GM21717 (cell line): ENCODE measurements at regions not wholly inside any gene's neighbourhood (a gene's known extent, or its start where the extent isn't known, plus 50 kb on each side); places are given as distances from the start of the nearest gene placed in this dataset.

ENCODE experiments used
- ATAC-seq: cut with Tn5 transposase; IDR thresholded peaks from one replicate; pipeline ENCODE4 v1.9.1; 2021; ENCODE audit warnings: mild to moderate bottlenecking, moderate library complexity; ENCODE audit not compliant: unreplicated experiment

- no peak for ATAC-seq
Measured at GRCh38 chr9:82532504-82533180, 530.3 kb downstream of the RASEF start.

DNA sequence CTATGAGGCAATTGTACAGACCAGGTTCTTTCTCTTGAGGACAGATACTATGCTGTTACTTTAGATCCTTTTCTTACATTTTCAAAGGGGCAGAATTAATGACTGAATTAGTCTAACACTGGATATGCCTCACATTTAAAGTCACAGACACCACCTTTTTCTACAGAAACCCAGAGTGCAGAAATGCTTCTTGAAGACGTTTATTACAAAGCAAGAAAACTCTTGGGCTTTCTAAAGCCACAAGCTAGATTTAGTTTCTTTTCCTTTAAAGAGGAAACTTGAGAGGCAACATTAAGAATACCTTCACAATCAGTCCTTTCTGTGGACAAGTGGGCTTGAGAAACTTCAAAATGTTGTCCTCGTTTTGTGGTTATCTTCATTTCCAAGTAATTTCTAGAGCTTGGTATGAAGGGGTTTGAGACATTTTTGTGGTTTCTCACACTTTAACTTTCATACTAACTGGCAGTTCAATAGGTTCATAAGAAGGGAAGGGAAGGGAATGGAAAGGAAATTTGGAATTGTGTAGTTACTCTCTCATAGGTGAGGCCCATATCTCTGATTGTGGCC, 527.4 kb downstream of the RASEF start:
- no peak for ATAC-seq

DNA sequence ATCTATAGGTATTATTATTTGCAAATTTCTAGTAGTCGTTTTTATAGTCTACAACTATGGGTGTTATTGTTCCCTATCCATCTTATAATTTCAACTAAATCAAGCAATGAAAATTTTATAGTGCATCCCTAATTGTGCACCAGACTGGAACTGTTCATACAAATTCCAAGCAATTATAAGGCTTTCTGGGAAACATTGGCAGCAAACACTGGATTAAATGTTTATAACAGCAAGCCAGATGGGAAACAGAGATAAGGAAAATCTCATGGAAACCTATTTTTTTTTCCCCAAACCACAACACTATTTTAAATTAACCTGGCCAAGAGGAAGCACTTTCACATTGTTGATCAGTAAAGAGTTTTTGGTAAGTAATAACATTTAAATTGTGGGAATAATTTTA, 524.3 kb downstream of the RASEF start:
- ATAC-seq: no peak

DNA sequence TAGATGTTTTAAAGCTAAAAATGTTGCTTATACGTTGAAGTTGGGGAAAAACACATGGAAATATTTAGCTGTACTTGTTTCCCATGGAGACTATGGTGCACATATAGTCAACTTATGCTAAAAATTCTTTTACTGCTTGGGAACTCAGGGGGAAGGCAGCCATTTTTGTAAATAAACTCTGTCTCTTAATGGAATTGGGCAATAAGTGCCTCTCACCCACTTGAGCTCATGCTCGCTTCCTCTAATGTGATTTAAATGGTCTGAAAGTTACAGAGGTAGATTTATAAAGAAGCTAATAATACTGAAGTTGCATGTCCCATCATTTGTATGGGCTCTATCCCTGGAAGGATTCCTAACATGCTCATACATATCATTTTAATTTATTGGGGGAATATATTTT, 523.8 kb downstream of the RASEF start:
- no peak for ATAC-seq

- no peak for ATAC-seq
Measured at GRCh38 chr9:82539856-82540579, 522.9 kb downstream of the RASEF start.

DNA sequence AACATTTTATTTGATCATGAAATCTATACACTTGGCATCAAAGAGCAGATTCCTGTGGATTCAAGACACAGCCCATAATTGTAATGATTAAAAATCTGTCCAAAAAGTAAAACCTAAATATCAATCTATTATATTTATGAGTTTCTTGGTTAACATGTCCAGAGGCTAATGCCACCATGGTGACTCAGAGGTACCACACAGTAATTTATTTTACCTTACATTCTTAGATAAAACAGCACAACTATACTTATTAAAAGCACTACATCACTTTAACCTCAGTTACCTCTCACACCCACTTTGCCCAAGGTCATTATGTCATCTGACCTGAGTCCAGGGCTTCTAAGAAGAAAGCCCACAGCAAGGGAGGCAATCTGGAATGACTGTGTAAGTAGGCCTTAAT, 519.2 kb downstream of the RASEF start:
- ATAC-seq: no peak

DNA sequence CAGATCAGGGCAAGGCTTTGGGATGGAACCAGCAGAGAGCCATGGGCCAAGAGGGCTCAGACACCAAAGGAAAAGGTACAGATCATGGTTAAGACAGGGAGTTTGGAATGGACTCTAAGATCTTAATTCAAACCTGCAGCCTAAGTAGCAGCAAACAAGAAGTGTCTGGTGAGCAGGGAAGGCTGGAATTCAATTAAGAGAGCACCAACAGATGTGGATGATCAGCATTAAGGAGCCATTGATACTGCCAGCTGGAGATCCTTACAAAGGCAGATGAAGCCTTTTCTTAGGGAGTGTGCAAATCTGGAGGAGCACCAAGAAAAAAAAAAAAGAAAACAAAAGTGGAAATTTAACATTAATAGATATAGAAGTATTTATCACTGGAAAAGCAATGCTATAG, 516.8 kb downstream of the RASEF start:
- ATAC-seq: no peak

DNA sequence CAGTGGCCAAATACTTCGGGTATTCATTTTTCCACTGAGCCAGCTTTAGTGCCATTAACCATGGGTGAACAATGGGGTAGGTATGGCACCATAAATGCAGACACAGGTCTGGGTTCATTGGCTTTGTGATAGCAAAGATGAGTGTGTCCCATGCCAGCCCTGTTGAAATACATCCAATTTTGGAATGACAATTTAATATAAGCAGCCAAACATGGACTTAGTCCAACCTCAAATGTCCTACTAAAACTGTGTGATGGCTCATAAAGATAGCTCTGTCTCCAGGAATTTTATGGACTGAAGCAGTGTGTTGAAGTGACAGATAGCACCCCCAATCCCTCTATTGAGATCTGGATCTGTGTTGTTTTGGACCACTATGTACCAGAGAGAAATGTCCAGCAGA, 514.9 kb downstream of the RASEF start:
- no peak for ATAC-seq

DNA sequence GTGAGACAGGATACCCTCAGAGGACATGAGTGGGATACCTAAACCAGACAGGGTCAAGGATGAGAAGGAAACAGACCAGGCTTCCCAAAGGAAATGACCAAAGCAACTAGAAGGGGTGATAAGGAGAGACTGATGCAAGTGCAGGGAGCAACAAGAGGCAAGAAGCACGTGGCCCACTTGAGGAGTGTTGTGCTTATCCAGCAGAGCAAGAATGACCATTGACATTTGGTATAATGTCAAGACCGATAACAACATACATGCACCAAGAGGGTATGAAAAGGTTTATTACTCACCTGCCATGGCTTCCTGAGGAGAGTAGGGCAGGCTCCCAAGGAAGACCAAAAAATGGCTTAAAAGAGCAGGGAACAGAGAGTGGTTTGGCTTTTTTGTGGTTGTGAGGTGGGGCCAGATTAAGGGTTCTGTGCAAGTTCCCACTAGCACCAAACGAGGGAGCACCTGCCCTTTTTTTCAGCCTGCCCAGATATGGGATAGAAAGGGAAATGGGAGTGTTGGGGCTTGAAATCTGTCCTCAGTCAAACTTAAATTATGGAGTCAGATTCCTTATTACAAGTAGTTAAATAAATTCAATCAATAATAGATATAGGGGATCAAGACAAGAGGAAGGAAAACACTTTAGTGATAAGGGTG, 513.6 kb downstream of the RASEF start:
- no peak for ATAC-seq

DNA sequence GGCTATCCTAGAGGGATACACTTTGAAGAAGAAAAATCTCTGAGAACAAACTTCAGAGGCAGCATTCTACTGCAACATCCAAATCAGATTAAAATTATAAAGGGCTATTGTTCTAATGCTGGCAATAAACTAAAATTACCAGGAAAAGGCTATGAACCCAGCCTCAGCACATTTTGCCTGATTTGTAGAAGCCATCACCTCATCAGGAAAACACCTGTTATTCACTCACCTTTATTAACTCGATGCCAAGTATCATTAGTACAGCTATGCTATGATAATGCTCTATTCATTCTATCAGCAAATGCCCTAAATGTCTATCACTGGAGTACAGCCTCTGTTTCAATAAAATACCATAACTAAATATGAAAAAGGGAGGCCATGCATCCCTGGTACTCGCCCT, 510.2 kb downstream of the RASEF start:
- no peak for ATAC-seq

DNA sequence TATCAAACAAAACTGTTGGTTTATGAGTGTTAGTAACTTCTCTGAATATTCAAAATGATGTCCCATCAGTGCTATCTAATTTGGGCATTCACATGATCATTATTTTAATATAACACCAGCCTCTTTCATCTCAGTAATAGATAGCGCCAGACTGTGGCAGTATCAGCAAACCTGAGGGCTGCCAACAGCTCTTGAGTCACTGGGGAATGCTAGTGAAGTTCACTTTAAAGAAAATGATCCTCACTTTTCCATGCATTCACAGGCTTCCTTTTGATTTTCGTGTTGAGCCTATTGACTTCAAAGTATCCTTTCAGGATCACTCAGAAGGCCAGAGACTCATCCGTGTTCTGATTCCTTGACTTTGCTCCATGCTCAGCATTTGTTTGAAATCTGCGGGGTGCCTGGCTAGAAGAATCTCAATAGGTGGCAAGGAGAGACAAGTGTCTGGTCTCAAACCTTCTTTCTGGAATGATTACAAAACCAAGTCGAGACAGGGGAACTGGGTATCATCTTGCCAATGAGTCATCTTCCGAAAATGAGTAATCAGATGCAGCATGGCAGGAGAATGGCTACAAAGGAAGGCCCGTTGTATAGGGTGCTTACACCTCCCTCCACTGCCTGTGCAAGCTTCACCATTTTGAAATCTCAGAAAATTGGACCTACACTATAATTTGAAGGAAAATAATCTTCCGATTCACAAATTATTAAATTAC, 509.1 kb downstream of the RASEF start:
- no peak for ATAC-seq

DNA sequence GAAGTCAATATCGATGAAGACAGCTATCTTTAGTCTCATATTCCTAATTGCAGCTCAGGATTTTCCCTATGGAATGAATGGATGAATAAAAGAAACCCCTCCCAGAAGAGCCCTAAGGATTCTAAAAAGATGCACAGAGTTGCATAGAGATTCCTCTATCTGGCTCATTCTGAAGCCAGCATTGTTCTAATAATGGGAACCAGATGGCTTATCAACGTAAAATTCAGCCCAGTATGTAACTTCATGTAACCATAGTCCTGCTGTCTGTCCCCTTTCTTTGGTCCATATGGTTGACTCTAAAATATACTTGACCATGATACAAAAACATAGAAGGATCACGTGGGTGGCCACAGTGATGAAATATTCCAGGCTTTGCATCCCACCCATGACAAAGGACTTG, 508.6 kb downstream of the RASEF start:
- no peak for ATAC-seq

GRCh38 chr9:82555031-82555430, 507.9 kb downstream of the RASEF start:
- no peak for ATAC-seq

DNA sequence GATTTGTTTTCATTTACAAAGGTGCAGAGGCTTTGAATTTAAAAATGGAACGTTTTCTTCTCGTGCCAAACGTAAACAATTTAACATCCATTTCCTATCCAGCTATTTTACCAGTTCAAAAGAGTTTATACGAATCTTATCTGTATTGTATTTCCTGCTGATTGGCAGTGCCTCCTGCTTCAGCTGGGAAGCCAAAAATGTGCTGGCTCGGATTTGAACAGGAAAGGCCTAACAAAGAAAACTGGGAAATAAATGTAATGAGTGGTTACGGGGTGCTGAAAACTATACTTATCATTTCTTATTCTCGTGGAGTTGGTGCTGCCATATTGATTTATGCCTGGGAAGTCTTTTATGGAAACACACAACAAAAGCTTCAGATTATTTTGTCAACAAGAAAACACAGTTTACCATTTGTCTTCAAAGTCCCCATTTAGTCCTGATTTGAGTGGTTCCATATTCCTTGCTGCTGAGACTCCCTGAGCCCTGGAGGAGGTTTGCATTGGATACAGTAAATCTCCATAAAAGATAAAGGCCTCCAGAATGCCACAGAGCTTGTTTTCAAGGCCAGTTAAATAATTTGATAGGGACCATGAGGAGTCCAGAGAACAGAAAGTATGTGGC, 507.4 kb downstream of the RASEF start:
- ATAC-seq: no peak

DNA sequence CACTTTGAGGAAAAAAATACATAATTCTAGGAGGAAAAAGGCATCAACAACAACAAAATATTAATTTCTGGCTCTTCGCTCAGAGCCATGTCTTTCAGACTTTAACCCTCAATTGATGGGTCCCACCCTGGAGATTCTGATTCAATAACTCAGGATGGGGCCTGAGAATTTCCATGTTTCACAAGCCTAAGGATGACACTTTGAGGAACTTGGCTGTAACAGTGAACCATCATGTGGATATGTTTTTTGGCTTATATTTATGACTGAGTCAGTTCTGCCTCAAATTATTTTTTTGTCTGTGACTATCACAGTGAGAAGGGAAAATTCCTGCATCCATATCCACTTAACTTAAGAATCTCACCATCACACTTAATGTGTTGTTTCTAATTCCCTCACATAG, 504.6 kb downstream of the RASEF start:
- no peak for ATAC-seq

- ATAC-seq: no peak
Measured at GRCh38 chr9:82558855-82559630, 503.9 kb downstream of the RASEF start.

DNA sequence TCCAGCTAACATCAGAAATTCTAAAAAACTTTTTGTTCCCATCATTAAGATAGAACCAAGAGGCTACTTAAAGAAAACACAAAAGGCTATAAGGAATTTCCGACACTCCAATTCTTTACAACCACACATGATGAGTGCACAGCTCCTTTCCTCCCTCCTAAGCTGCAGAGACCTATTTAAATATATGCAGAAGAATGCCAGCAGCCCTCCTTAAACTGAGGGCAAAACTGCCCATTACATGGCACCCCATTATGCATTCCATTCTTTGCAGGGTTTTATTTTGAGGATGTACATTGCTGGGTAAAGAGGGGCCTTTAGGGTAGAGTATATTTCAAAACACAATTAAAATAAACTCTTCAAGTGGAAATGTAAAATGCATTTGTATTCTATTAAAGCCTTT, 502.9 kb downstream of the RASEF start:
- ATAC-seq: no peak

- ATAC-seq: no peak
Measured at GRCh38 chr9:82560457-82560904, 502.5 kb downstream of the RASEF start.

GRCh38 chr9:82563094-82563493, 499.8 kb downstream of the RASEF start:
- no peak for ATAC-seq

DNA sequence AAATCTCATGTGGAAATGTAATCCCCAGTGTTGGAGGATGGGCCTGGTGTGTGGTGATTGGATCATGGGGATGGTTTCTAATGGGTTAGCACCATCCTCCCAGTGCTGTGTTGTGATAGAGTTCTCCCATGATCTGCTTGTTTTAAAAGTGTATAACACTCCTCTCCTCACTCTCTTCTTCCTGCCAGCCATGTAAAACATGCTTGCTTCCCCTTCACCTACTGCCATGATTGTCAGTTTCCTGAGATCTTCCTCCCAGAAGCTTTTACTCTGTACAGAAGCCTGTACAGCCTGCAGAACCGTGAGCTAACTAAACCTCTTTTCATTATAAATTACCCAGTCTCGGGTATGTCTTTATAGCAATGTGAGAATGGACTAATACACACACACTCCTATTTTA, 499.1 kb downstream of the RASEF start:
- no peak for ATAC-seq
